Body of pancreas (tissue), 4 donors: ENCODE measurements at regions not wholly inside any gene's neighbourhood (a gene's known extent, or its start where the extent isn't known, plus 50 kb on each side); places are given as distances from the start of the nearest gene placed in this dataset.

Experiments
- POLR2A ChIP-seq, 3 donors: fragments of 450-650 bp; IDR thresholded peaks; one replicate each; pipeline ENCODE4 v1.6.1; 2016; ENCODE audit warnings: antibody characterized with exemption in 3 of 3, mild to moderate bottlenecking in 2 of 3
- TF ChIP-seq, protein P1 (sequence below), 7 experiments: fragments of 450-650 bp in 4 of 7; fragments of 200-600 bp in 3 of 7; sonication (generic) in 3 of 7; IDR thresholded peaks; one replicate each; pipeline ENCODE4 v1.5.1; 2016 to 2019; ENCODE audit warnings: antibody characterized with exemption in 7 of 7

DNA sequence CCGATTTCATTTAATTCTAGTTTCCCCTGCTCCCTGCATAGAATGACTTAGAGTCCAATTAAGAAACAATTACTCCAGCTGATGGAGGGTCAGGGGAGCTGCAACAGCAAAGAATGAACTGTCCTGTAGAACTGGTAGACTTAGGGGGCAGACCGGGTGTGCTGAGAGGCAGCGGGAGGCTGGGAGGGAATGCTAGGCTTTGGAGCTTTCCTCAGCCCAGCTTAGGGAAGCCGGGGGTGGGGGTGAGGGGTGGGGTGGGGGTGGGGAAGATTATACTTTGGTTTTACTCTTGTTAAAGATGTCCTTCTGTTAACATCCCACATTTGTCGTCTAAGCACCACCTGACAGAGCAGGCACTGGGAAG, 458.6 kb upstream of the ASIC2 start:
- no peak for TF ChIP-seq POLR2A (IDR thresholded peaks at IDR 0.05)
- TF ChIP-seq, protein P1, sequence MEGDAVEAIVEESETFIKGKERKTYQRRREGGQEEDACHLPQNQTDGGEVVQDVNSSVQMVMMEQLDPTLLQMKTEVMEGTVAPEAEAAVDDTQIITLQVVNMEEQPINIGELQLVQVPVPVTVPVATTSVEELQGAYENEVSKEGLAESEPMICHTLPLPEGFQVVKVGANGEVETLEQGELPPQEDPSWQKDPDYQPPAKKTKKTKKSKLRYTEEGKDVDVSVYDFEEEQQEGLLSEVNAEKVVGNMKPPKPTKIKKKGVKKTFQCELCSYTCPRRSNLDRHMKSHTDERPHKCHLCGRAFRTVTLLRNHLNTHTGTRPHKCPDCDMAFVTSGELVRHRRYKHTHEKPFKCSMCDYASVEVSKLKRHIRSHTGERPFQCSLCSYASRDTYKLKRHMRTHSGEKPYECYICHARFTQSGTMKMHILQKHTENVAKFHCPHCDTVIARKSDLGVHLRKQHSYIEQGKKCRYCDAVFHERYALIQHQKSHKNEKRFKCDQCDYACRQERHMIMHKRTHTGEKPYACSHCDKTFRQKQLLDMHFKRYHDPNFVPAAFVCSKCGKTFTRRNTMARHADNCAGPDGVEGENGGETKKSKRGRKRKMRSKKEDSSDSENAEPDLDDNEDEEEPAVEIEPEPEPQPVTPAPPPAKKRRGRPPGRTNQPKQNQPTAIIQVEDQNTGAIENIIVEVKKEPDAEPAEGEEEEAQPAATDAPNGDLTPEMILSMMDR (IDR thresholded peaks at IDR 0.05), result no peak
